ENCODE measurements at regions not wholly inside any gene's neighbourhood (a gene's known extent, or its start where the extent isn't known, plus 50 kb on each side); places are given as distances from the start of the nearest gene placed in this dataset.

DNA sequence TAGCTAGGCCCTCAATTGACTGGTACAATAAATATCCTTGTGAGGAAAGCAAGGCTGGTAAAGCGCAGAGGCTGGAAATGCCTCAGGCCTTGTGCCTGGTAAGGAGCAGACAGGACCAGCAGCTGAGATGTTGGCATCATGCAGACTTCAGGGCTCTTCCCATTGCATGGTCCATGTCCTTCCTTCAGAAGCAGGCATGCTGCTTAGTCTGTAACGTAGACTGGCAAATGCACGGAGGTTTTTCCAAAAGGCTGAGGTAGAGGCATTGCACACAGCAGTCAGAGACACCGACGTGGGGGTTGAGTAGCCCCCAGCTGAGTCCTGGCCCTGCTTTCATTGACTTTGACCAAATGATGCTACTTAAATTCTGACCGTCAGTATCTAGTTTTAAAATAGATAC, 87.1 kb downstream of the ADRB2 start:
- no peak for DNase-seq (ENCODE audit: low read depth, low spot score)

DNA sequence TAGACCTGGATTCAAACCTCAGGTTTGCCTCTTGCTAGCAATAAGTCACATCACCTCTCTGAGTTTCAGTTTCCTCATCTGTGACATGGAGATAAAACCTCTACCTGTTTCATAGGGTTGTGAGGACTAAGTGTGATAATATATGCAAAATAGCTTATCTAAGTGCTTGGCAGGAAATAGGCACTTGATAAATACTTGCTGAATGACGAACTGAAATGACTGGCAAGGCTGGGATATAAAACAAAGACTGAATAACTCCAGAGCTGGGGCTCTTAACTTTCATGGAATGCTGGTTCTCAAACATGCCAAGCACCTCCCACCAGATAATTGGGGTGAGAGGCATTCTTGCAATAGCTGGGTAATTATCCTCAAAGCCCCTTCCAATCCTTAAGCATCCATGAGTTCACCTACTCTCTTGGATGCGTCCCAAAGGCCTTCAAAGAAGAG, 87.6 kb downstream of the ADRB2 start:
- no peak for DNase-seq (ENCODE audit: low read depth, low spot score)

DNA sequence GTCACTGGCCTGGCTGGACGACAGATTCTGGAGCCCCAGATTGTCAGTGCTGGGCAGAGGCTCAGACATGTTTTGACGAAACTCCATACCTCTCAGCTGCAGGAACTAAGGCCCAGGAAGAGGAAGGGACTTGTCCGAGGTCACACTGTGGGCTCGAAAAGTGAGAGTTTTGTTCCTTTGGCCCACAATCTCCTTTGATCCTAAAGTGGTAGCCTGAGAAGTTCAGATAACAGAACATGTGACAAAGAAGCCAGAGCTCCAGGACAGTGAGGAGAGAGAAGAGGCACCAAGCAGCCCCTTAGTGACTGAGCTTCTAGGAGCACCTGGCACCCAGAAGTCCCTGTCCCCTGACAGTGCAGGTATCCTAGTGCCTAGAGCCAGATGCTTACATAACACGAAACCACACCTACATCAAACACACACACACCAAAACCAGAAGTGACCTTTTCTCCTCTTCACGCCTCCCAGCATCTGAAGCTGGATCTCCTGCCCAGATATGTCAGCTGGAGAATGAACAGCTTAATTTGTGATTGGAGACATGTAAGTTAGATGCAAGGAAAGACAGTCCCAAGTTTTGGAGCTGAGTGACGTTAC, 88.9 kb downstream of the ADRB2 start:
- DNase-seq (ENCODE audit: low read depth, low spot score) = no peak

DNA sequence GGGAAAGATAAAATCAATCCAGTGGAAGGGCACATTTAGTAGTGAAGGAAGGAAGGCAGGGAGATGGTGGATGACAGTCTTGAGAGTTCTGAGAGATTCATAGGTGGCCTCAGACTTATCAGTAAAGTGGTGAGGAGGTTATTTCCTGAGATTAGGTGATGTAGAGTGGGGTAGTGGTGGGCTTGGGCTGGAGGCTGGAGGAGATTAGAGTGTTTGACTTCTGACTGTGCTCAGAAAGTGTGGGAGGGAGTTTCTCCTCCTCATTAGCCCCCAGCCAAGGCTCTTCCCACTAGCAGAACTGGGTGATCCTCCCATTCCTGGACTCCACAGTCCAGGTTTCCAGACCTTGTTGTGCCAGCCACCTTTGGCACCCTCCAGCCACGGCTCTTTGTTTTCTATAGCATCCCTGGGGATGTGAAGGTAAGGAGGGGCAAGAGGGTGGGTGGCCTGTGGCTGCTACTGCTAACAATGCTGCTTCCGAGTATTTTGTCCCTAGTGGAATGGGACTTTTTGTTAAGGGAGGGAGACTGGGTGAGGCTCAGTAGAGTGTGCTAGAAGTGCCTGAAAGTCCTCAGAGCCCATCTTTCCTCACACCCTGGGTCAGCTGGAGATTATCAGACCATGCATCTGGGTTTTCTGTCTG, 94.4 kb downstream of the ADRB2 start:
- DNase-seq (ENCODE audit: low read depth, low spot score) = no peak

DNA sequence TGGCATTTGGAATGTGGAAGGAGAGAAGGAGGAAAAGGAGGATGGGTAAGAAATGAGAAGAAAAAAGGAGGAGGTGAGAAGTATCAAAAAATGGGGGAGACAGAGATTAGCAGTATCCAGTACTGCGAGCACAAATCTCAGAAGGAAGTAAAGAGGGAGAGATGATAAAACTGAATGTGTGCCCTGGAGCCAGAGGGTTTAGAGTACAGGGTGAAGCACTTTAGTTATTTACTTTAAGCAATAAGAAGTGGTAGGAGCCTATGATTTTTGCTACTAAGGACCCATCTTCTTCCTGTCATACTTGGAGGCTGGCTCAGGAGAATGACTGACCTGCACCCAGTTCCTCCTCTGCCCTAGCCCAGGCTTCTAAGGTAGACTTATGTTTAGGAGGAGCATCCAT, 94.9 kb downstream of the ADRB2 start:
- no peak for DNase-seq (ENCODE audit: low read depth, low spot score)

DNA sequence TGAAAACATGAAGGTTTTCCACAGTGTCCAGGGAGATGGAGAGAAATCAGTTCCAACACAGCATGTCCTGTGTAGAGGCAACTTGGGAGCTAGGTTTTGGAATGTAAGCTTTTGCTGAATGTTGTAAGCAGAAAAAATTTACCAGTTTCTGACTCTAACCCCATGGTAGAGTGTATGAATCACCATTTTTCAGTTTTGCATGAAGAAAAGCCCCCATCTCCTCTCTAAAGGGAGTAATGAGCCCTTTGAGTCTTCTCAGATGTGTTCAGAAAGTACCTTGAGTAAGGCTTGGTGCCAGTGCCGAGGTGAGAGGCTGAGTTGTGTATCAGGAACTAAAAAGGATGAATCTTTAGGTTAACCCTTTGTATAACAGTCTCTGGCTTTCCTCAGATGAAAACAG, 96.2 kb downstream of the ADRB2 start:
- no peak for DNase-seq (ENCODE audit: low read depth, low spot score)

DNA sequence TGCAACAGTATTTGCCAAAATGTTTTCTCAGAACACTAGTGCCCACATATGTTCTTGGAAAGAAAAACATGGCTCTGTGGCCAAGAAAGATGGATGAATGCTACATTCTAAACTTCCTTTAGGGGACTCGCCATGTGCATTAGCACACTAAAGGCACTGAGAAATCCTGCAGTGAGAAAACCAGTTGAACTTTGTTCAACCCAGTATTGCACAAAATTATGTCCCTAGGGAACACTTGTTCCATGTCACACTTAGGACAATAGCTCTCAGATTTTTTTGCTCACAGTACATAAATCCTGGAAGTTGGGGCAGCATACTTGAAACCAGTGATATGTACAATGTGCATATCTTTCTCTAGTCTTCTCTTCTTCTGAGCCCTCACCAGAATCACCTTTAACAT, 96.6 kb downstream of the ADRB2 start:
- no peak for DNase-seq (ENCODE audit: low read depth, low spot score)

DNA sequence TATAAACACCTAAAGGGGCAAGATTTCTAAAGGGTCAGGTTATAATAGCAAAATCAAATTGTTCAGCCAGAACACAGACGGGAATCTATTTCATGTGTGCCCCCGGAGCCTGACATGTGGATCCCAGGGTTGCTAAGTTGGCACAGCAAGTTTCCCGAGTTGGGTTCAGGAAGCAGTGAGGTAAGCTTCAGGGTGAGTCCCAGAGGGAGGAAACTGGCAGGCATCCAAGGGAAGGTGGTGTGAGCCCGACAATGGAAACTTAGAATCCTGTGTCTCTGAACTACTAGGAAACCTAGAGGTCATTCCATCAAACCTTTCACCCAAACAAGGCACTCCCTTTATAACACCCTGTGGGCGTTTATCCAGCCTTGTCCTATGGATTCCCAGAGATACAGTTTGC, 98.4 kb downstream of the ADRB2 start:
- no peak for DNase-seq (ENCODE audit: low read depth, low spot score)

DNA sequence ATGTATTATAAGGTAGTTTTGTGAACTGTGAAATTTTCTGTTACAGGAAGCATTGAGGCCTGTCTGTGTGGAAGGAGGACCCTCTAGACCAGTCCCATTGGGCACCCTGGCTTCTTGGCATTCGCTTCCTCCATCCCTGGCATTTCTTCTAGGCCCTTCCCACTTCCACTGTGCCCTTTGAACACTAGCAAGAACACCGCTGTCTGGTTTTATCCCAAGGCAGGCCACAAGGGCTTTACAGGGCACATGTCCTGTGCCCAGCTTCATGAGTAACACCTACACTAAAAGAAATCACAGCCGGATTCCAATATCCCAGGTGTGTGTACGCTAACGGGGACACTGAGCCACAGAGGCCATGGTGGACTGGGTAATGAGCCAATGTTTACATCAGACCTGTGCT, 99.8 kb downstream of the ADRB2 start:
- DNase-seq (ENCODE audit: low read depth, low spot score) = no peak

DNA sequence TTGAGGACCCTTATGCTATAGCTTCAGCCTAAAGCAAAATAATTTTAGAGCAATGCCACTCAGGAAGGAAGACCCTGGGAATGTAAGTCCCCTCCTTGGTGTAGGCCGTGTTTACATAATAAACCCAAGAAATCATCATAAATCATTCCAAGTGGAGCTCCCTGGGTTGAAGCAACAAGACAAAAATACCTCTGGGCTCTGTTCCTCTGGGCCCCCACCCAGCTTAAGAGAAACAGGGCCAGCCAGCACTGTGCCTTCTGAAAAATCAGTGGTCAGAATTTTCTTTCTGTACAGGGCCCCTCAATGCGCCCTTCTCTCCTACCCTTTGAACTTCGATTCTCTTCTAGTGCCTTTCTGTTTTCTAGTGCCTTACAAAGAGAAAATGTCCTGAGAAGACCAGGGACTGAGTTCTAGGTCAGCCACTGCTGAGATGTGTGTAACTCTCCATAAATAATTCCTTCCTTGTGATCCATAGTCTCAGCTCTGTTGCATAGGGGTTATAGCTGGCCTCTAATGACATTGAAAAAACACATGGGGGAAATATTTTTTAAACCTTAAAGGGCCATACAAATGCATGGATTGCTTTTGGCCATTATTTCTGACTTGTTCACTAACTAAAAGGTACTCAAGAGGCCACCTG, 101.0 kb downstream of the ADRB2 start:
- DNase-seq (ENCODE audit: low read depth, low spot score) = no peak

DNA sequence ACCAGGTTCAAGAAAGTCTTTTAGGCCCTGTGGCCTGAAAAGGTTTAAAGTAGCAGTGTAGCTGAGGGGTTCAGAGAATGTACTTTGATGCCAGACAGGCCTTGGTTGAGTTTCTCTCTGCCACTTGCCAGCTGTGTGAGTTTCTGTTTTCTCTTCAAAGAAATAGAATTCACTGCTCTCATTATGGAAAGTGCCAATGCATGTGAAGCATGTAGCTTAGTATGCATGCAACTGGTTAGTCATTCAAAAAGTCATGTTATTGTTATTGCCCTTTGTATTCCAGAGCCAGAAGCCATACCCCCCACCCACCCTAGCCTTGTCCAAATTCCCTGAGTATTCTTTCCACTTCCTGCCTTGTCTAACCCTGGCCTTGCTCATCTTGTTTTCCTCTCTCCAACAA, 101.7 kb downstream of the ADRB2 start:
- no peak for DNase-seq (ENCODE audit: low read depth, low spot score)

DNA sequence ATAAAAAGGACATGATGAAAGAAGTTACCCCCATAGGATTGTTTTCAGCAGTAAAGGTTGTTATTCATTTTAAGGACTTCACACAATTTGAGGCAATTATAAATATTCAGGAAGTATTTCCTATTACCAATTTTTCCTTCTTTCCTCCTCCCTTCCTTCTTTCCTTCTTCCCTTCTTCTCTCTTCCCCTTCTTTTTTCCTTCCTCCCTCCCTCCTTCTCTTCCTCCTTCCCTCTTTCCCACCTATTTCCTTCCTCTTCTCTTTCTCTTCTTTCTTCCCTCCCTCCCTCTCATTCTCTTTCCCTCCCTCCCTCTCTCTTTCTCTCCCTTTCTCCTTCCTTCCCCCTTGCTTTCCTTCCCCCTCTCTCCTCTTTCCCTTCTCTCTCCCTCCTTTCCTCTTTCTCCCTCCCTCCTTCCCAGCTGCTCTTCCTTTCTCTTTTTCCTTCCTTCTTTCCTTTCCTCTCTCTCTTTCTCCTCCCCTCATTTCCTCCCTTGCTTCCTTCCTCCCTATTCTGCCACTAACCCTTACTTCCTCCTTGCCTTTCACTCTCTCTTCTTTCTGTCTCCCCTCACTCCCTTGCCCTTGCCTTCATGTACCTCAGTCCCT, 105.1 kb downstream of the ADRB2 start:
- DNase-seq (ENCODE audit: low read depth, low spot score) = no peak

DNA sequence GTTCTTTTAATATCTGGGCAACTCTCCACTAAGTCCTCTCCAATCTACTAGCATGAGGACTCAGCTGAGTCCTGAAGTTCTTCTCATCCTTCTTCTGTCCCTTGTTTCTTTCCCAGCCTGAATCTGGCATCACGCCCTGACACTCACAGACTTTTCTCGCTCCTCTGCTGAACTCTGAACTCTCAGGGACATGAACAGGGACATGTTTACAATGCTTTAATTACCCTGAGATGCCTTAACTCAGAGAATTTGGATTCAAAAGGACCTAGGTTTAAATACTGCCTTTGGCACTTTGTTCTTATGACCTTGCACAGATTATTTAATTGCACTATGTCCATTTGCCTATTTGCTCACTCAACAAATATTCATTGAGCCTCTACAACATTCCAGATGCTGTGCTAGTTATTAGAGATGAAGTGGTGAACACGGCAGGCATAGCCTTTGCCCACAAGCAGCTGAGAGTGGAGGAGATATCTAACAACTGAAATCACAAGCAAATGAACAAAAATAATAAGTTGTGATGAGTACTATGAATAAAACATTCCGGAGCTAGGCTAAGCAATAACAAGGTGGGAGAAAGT, 106.0 kb downstream of the ADRB2 start:
- DNase-seq (ENCODE audit: low read depth, low spot score) = no peak

DNA sequence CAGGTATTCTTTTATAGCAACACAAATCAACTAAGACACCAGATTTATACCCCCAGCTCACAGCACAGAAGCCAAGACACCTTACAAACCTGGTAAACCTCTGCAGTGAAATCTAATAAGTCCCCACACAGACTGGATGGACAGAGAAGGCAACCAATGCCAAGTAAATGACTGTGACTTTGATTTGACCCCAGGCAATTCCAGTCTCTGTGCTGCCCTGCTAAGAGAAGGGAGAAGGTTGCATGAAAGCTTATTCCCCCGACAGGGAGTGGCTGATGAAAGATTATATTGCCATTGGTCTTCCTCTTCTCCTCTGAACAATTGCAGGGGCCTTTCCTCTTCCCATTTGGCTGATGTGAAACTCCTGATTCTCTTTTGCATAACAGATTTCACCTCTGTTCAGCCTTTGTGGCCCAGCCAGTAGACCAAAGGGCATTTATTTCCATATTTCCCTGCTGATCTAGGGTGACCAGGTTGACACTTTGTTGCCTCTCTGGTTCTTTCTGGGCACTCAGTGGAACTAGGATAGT, 107.6 kb downstream of the ADRB2 start:
- DNase-seq (ENCODE audit: low read depth, low spot score) = no peak

DNA sequence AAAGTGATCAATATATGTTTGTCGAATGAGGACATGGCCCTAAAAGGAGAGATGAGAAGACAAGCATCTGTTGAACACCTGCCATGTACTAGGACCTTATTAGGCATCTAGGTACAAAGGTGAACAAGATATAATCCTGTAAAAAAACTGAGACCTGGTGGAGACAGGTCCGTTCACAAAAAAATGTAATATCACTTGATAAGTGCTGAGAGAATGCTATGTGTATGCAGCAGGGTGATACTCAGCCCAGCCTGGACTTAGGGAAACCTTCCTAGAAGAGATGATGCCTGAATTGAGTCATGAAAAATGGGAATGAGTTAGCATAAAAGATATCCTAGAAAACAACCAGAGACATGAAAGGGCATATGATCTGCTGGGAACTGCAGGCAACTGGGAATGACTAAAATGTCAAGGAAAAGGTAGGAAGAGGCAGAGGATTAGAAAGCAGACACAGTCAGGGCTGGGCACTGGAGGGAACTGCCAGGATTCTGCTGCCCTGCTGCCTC, 108.5 kb downstream of the ADRB2 start:
- no peak for DNase-seq (ENCODE audit: low read depth, low spot score)

DNA sequence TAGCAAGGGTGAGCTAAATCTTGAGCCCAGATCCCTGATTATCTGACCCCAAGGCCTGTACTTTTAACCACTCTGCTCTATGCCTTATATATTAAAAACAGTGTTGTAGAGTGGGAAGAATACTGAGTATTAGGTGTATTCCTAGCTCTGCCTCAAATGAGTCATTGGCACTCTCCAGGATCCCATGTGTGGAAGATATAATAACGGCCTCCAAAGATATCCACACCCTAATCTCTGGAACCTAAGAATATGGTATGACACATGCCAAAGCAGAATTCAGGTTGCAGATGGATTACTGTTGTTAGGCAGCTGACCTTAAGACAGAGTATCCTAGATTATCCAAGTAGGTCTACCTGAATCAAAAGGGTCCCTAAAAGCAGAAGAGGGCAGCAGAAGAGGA, 110.8 kb downstream of the ADRB2 start:
- no peak for DNase-seq (ENCODE audit: low read depth, low spot score)

DNA sequence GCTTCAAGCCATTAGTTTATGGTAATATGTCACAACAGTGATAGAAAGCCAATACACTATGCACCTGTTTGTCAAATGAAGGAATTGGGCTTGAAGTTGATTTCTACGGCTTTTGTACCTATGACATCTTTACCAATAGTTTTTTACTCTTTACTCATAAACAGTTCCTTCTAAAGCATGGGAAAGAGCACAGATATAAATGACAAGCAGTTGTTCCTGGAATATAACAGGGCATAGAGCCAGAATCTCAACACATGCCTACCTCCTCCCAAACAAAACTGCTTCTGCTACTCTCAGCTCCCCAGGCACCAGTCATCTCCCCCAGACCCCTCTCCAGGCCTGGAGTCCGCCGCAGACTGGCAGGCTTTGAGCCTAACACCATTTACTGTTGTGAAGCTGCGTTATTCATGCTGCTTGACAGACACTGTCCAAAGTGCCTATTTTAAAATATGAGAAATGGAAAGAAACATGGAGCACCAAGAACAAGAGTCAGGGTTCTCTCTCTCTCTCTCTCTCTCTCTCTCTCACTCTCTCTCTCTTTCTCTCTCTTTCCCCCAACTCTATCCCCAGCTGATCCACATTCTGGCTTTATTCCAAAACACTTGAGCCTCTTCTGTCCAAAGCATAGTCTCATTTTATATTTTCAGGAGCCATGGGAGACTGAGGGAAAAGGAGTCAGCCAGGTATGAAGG, 111.6 kb downstream of the ADRB2 start:
- no peak for DNase-seq (ENCODE audit: low read depth, low spot score)

DNA sequence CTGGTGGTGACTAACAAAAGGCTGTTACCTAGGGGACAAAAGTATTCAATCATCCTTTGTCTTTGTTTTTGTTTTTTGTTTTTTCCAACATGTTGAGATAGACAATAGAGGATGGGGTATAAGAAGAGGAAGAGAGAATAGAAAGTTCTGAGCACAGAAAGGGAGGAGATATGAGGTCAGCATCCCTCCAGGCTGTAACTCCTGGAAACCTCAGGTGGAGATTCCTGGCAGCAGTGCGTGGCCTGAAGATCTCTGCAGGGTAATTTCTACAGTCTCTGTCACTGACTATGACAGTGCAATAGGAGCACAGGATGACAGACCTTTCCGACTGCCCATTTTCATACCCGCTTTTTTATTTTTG, 112.1 kb downstream of the ADRB2 start:
- DNase-seq (ENCODE audit: low read depth, low spot score) = no peak

DNA sequence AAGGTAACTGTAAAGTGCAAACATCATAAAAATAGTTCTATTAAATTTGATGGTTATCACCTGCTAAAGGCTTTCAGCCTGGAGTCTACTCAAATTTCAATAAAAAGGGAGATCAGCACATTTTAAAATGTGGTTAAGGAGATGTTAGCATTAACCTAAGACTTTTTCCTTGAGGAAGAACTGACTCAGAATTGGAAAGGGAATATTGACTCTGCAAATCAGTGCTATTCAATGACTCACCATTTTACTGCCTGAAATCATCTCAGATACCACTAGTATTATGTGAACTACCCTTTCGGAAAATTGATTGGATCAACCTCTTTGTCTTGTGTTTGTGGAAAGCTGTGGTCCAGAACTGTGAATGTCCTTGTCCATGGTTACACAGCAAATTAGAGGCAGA, 113.3 kb downstream of the ADRB2 start:
- no peak for DNase-seq (ENCODE audit: low read depth, low spot score)

DNA sequence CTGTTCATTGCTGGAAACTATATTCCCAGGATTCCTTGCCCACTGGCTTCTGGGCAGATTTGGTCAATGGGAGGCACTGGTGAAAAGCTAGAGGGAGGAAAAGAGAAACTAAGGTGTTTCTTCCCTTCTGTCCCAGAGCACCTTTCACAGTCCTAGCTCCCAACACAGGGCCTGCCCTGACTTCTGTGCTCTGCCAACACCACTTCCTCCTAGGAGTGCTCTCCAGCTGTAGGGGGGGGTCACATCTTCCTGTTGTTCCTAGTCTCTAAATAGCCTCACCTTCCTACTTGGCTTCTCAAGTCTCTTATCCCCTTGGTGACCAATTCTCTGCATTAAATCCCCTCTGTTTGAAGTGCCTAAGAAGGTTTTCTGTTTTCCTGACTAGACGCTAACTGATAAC, 115.4 kb downstream of the ADRB2 start:
- DNase-seq (ENCODE audit: low read depth, low spot score) = no peak

DNA sequence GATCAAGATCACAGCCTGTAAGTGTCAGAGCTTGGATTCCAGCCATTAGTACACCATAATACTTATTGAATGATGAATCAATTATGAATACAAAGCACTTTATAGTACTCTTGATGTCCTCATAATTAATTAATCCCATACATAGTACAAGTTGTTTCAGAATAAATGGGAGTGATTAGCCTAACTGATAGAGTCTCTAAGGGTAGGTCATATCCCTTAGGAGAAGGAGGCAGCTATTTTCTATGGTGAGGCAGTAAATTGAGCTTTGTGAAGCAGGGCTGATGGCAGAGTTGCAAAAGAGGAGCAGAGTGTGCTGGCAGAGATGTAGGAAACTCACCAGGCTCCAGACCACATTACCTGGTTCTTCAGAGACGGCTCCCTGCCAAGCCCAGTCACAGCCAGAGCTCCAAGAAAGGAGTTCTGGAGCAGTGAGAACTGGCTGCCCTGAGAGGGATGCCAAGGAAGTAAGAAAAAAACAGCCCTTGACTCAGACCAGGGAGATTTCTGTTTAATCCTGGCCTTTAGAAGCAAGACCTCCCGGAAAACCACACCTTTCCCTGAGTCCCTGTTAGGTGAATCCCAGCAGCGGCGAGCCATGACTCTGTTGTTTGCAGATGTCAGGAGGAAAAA, 112.9 kb downstream of the SH3TC2 start:
- no peak for DNase-seq (ENCODE audit: low read depth, low spot score)

Data from iPS DF 19.7 (cell line).